ENCODE measurements at regions not wholly inside any gene's neighbourhood (a gene's known extent, or its start where the extent isn't known, plus 50 kb on each side); places are given as distances from the start of the nearest gene placed in this dataset.

DNA sequence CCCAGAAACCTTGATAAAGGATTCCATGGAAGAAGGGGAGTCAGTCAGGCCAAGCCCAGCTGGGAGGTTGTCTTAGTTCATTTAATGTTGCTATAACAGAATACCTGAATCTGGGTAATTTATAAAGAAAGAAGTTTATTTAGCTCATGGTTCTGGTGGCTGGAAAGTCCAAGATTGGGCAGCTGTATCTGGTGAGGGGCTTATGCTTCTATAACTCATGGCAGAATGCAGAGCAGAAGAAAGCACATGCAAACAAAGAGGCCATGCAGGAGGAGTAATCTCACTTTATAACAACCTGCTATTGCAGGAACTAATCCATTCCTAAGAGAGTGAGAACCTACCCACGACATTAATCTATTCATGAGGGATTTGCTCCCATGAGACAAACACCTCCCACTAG, 54.2 kb upstream of the ANKRD1 start:
- DNase-seq = no peak

DNA sequence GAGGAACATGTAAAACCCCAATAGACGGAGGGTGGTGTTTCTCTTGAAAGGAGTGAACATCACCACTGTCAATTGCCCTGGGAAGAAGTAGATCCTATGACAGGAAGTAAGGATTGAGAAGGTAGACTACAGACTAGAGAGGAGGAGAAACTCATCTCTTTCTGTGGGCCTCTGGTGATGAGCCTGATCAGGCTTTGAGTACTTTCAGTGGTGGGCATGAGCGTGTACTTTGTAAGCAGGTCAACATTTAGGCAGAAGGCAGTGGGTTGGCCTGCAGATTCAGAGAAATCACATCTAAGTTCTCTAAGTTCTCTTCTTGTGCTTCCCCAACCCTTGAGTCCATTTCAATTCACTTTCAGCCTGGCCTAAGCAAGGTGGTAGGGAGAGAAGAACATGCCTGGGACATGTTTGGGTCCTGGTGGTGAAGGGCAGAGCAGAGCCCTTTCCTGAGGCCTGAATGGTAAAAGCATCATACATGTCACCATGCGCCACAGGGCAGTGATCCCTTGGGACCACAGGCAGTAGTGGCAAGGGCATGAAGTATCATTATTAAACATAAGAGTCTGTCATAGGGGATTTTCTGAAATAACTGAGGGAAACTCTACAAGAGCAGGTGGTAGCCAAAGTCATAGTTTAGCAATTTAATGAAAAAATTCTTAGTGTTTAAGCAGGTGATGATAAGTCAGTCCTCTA, 56.4 kb upstream of the ANKRD1 start:
- DNase-seq = no peak

GRCh38 chr10:90977855-90978486, 57.1 kb upstream of the ANKRD1 start:
- DNase-seq = no peak

DNA sequence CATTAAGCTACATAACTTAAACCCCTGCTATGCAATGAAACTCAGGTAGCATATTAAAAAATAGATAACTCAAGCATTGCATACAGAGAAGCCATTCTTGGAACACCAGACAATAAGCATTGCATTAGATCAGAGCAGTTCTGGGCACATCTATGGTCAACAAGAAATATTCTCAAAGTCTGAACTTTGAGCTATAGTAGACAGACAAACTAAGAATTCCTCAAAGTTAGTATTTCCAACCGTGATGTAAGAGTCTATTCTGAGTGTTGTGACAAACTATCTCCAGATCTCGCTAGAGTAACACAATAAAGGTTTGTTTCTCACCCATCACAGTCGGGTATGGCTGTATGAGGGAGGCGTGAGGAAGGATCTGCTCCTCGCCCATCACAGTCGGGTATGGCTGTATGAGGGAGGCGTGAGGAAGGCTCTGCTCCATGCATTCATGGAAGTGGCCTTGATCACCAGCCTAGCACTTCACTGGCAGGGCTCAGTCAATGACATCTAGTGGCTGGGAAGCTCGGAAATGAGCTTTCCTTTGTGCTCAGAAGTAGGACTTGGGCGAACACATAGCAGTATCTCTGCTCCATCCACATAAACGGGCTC, 61.6 kb upstream of the ANKRD1 start:
- no peak for DNase-seq

DNA sequence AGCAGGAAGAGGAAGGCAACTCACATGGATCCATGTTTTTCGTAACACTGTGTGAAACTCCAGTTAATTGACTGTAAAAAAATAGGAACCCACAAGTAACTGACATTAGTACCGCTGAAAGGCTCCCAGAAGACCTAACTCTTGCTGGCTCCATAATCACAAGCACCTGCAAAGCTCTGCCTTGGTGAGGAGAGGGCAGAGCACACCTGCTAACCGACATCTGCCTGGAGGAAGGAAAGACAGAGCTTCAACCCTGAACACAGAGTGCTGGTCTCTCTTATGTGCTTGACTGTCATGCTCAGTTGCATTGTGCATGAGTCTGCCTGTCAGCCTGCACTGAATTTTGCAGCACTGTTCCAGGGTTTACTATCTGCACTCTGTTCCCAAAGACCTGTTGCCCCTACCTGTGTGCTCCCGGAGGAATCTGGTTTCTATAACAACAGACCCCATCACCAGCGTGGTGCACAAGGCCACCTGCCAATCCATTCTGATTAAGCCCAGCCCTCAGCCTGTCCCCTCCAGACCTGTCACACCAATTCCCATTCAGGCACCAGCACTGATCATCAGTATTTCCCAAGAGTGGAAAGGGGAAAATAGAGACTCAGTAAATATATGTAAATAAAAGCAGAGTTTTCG, 63.1 kb upstream of the ANKRD1 start:
- DNase-seq = peak in 1 of 4 experiments; percentile 27

GRCh38 chr10:90984898-90985297, 64.0 kb upstream of the ANKRD1 start:
- no peak for DNase-seq

DNA sequence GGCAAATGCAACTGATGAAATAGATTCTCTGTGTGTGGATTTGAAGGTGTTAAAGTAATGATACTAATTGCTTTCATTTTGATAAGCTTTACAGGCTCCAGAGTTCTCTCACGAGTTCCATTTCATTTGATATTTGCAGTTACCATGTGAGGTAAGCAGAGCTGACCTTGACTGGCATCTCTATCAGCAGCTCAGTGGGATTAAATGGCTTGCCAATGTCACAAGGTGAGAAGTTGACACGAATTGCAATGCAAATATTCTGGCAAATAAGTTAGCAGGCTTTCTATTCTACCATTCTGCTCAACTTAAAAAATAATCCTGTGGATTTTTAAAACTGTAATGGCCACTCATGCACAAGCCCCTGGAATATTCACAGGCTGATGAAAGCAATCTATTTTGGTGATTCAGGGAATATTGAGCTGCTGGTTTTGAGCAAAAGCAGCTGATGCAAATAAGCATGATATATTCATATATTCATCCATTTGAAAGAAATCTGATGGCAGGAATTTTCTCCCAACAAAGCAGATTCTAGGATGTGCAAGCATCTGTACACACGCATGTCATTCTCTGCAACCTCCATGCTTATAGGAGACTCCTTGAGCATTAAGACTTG, 64.5 kb upstream of the ANKRD1 start:
- DNase-seq = no peak

DNA sequence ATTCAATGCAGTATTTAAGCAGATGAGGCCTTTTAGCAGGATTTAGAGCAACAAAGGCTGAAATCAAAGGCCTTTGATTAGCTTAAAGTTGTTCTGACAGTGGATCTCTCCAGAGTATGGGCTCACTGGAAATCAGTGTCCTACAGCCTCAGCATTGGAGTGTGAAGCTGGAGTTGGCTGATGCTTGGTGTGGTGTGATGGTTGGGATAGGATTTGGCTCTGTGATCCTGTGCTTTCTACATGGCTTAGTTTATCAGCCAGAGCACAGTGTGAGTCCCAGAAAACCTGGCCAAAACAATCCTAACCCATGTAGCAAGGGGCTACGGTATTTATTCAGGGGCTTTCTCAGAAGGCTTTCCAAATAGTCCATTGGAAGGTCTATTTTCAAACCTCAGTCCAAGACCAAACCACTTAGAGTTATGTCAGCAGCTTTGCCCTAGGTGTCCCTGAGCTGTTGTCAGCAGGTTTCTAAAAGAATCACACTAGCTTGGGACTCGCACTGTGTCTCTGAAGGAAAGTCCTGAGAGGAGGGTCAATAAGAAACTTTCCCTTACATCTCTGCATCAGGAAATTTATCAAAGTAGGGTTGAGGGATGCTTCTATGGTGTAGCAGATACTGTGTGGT, 65.4 kb upstream of the ANKRD1 start:
- no peak for DNase-seq

DNA sequence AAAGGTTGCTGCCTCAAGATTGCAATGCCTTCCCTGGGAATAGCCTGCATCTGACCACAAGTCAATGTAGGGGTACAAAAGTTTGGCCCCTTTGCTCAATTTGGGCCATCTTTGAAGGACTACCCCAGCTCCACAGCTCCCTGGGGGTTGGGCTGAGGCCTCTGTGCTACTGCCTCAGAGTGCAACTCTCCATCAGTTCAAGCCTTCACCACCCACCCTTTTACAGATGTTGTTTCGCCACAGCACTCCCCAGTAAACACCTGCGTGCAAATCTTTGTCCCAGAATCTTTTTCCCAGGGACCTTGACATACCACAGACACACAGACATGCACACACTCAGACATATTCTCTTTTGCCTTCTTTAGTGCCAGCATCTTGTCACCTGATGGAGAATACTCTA, 66.0 kb upstream of the ANKRD1 start:
- no peak for DNase-seq

GRCh38 chr10:90987383-90987782, 66.5 kb upstream of the ANKRD1 start:
- no peak for DNase-seq

DNA sequence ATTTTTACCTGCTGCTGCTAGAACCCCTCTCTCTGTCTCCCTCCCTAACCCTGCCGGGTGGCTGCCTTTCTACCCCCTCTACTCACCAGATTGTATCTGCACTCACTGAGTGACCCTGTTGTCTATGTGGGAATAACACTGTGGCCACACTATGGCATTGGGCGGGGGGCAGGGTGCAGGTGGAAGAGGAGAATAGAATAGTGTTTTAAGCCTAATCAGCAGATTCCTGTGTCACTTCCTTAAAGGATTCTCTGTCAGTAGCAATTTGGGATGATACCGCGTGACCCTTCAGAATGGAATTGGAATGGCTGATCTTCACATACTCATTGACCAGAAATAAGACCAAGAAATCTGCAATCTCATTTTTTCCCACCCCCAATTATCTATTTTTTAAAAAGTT, 67.1 kb upstream of the ANKRD1 start:
- DNase-seq = no peak

DNA sequence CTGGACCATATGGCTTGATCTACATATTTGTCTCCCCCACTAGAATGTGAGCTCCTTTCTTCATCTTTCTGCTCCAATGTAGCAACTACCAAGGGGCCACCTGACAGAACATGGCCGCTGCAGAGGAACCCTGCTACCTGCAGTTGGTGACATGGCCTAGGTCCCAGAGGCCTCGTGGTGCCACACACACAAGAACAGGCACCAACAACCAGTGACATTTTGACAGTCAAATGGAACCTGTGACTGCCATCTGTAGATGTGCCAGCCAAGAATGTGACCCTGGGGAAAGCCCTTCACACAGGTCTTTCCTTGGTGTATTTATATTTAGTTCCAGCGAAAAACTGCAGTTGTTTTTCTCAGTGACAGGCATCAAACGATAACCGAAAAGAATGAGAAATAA, 67.9 kb upstream of the ANKRD1 start:
- DNase-seq = no peak

DNA sequence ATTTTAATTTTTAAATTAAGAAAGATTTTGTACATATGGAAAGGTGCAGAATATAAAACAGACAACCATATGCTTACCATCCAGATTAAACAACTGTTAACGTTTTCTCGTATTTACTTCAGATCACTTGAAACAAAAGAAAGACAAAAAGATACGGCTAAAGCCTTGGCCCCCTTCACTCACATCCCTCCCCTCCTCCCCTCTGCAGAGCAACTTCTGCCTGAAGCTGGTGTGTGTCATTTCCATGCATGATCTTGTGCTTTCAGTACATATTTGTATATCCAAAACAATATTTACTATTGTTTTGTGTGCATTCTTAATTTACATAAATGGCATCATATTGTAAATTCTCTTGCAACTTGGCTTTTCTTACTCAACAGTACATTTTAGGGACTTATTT, 68.5 kb upstream of the ANKRD1 start:
- no peak for DNase-seq

GRCh38 chr10:90992462-90992861, 71.6 kb upstream of the ANKRD1 start:
- DNase-seq = no peak

DNA sequence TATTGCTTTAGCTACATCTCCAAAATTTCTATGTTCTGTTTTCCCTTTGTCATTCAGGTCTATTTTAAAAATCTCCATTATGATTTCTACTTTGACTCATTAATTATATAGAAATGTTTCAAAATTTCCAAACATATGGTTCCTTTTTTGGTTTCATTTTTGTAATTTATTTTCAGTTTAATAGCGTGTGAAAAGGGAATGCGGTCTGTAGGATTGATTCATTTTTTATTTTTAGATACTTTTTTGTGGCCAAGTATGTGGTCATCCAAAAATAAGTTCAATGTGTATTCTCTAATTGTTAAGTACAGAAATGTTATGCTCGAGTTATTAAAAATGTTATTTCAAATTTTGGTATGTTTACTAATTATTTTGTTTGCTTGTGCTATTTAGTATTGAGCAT, 72.5 kb upstream of the ANKRD1 start:
- DNase-seq = peak in 1 of 4 experiments; percentile 24

DNA sequence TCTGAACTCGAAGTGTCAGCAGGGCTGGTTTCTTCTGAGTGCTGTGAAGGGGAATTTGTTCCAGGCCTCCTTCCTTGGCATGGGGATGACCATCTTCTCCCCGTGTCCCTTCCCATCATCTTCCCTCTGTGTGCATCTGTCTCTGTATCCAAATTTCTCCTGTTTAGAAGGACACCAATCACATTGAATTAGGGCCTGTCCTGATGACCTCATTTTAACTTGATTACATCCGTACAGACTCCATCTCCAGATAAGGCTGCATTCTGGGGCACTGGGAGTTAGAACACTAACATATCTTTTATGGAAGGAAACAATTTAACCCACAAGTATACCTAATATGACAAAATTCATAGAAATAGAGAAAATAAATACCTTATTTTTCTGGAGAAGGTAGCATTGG, 76.8 kb upstream of the ANKRD1 start:
- DNase-seq = no peak

DNA sequence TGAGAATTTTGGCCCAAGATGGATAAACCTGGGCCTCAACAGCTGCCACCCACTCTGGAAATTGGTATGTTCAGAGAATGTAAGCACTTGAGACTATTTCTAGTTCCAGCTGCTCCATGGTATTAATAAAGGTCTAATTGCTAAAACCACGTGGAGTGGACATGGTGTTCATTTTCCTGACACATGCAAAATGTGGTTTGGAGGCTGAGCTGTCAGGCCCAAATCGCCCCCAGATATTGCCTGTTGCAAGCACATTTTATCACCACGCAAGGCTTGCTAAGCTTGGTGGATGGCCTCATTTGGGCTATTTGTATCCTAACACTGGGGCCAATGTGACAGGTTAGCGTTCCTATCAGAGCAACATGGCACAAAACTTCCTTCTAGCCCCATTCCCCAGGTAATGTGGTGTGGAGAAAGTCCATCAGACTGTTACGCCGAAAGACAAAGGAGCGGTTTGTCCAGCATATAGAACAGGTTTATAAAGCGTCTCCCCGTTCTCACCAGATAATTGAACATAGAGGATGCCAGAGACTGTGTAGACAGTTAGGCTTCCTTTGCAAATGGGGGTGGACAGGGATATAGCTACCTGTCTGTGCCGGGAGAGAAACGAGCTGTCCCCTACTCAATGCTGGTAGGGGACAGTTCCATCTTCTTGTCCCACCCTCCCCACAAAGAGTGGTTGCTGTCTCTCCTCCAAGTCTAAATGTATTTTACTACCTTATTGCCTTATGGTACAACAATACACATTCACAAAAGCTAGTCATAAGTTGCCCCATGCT, 78.0 kb upstream of the ANKRD1 start:
- DNase-seq = peak in 1 of 4 experiments; percentile 24

DNA sequence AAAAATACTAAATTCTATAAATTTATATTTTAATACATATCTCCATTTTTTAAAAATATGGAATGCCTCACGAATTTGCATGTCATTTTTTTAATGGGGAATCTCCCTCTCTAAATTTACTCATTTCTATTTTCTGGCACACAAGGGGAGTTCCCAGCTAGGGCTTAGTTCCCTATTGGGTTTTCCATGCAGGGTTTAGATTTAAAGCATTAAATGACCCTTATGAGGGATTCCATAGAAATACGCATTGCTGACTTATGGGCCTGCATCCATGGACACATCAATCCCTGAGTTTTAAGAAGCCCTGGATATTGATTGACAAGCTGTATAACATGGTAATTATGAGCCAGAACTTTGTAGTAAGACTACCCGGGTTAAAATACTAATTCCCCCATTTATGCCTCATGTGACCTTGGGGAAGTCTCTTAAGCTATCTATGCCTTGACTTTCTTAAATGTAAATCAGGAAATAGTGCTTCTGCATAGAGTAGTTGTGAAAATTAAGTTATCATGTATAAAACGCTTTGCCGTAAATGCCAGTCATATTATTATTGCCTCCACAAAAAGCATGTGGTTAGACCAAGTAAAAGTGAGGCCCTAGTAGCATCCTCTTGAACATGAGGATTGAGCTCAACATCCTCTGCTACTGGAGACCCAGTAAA, 78.8 kb upstream of the ANKRD1 start:
- DNase-seq = peak; percentile 17 to 65 (median 58)

GRCh38 chr10:91000470-91000869, 79.6 kb upstream of the ANKRD1 start:
- DNase-seq = no peak

GRCh38 chr10:91000985-91001384, 80.1 kb upstream of the ANKRD1 start:
- DNase-seq = no peak

DNA sequence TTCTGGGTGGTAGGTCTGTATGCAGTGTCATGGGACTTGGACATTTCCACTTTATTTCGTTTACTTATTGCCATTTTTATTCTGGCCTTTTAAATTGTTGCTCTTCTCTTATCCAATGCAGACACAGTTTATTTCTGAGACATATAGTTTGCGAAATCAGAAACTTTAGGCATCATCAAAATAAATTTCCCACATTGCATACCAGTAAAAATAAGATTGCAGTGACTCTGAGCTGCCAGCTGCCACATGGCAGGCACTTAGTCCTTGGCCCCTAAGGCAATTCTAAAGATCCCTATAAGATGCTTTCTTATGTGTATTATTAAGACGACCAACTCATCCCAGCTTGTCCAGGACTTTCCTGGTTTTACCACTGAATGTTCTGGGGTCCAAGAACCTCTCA, 81.8 kb upstream of the ANKRD1 start:
- DNase-seq = peak in 1 of 4 experiments; percentile 25

Data from suppressor macrophage (primary cell).